ENCODE measurements at regions not wholly inside any gene's neighbourhood (a gene's known extent, or its start where the extent isn't known, plus 50 kb on each side); places are given as distances from the start of the nearest gene placed in this dataset.

GRCh38 chr7:65285906-65286864 is 87.5 kb upstream of the ZNF92 start:
- no peak for TF ChIP-seq POLR2AphosphoS5 (IDR thresholded peaks at IDR 0.05; ENCODE audit: low read depth, low read length)
- no peak for TF ChIP-seq TAF1 (IDR thresholded peaks at IDR 0.05; ENCODE audit: borderline replicate concordance, insufficient read depth, low read length)
- TF ChIP-seq FOXP2 (optimal IDR thresholded peaks at IDR 0.05; ENCODE audit: borderline replicate concordance, extremely low read depth, extremely low read length, insufficient read depth), result no peak
- no peak for TF ChIP-seq SIN3A (IDR thresholded peaks at IDR 0.05; ENCODE audit: borderline replicate concordance, insufficient read depth, low read length)
- no peak for TF ChIP-seq REST (IDR thresholded peaks at IDR 0.05; ENCODE audit: insufficient read depth in 1 of 2, low read depth in 2 of 2, low read length in 2 of 2)

GRCh38 chr7:65279795-65280194 is 93.9 kb upstream of the ZNF92 start:
- TF ChIP-seq TAF1 (IDR thresholded peaks at IDR 0.05; ENCODE audit: borderline replicate concordance, insufficient read depth, low read length) (no peak), POLR2AphosphoS5 (IDR thresholded peaks at IDR 0.05; ENCODE audit: low read depth, low read length) (no peak), SIN3A (IDR thresholded peaks at IDR 0.05; ENCODE audit: borderline replicate concordance, insufficient read depth, low read length) (no peak), REST (IDR thresholded peaks at IDR 0.05; ENCODE audit: insufficient read depth in 1 of 2, low read depth in 2 of 2, low read length in 2 of 2) (no peak), FOXP2 (optimal IDR thresholded peaks at IDR 0.05; ENCODE audit: borderline replicate concordance, extremely low read depth, extremely low read length, insufficient read depth) (no peak)

- TF ChIP-seq REST (IDR thresholded peaks at IDR 0.05; ENCODE audit: insufficient read depth in 1 of 2, low read depth in 2 of 2, low read length in 2 of 2) (no peak), SIN3A (IDR thresholded peaks at IDR 0.05; ENCODE audit: borderline replicate concordance, insufficient read depth, low read length) (no peak), TAF1 (IDR thresholded peaks at IDR 0.05; ENCODE audit: borderline replicate concordance, insufficient read depth, low read length) (no peak), POLR2AphosphoS5 (IDR thresholded peaks at IDR 0.05; ENCODE audit: low read depth, low read length) (no peak), FOXP2 (optimal IDR thresholded peaks at IDR 0.05; ENCODE audit: borderline replicate concordance, extremely low read depth, extremely low read length, insufficient read depth) (no peak)
These were observed 96.8 kb upstream of the ZNF92 start for GRCh38 chr7:65276822-65277221.

- TF ChIP-seq FOXP2 (optimal IDR thresholded peaks at IDR 0.05; ENCODE audit: borderline replicate concordance, extremely low read depth, extremely low read length, insufficient read depth), result peak; percentile 35
- TF ChIP-seq SIN3A (IDR thresholded peaks at IDR 0.05; ENCODE audit: borderline replicate concordance, insufficient read depth, low read length), result no peak
- peak; percentile 62; the same call in 1 of the 2 replicates for TF ChIP-seq POLR2AphosphoS5 (IDR thresholded peaks at IDR 0.05; ENCODE audit: low read depth, low read length)
- no peak for TF ChIP-seq TAF1 (IDR thresholded peaks at IDR 0.05; ENCODE audit: borderline replicate concordance, insufficient read depth, low read length)
These were observed 104.4 kb upstream of the ZNF92 start for GRCh38 chr7:65269150-65269856.

- TF ChIP-seq SIN3A (IDR thresholded peaks at IDR 0.05; ENCODE audit: borderline replicate concordance, insufficient read depth, low read length), result no peak
- no peak for TF ChIP-seq FOXP2 (optimal IDR thresholded peaks at IDR 0.05; ENCODE audit: borderline replicate concordance, extremely low read depth, extremely low read length, insufficient read depth)
- TF ChIP-seq TAF1 (IDR thresholded peaks at IDR 0.05; ENCODE audit: borderline replicate concordance, insufficient read depth, low read length), result no peak
- no peak for TF ChIP-seq REST (IDR thresholded peaks at IDR 0.05; ENCODE audit: insufficient read depth in 1 of 2, low read depth in 2 of 2, low read length in 2 of 2)
- TF ChIP-seq POLR2AphosphoS5 (IDR thresholded peaks at IDR 0.05; ENCODE audit: low read depth, low read length), result no peak
These were observed 104.9 kb upstream of the ZNF92 start for GRCh38 chr7:65268782-65269149.

All from PFSK-1 (cell line).